T-helper 1 cell treated with Interleukin-12 subunit alpha and Interleukin-12 subunit beta and Interleukin-4 antibody, amounts not matched to agents 30 ng/mL and 1 ng/mL, for 36 hours (primary cell): ENCODE measurements at regions not wholly inside any gene's neighbourhood (a gene's known extent, or its start where the extent isn't known, plus 50 kb on each side); places are given as distances from the start of the nearest gene placed in this dataset.

Experiments used
- intact Hi-C: fragments of 100-400 bp; cut with micrococcal nuclease; formaldehyde crosslinking; loops from one replicate; pipeline ENCODE4 v1.15.1; 2024

DNA sequence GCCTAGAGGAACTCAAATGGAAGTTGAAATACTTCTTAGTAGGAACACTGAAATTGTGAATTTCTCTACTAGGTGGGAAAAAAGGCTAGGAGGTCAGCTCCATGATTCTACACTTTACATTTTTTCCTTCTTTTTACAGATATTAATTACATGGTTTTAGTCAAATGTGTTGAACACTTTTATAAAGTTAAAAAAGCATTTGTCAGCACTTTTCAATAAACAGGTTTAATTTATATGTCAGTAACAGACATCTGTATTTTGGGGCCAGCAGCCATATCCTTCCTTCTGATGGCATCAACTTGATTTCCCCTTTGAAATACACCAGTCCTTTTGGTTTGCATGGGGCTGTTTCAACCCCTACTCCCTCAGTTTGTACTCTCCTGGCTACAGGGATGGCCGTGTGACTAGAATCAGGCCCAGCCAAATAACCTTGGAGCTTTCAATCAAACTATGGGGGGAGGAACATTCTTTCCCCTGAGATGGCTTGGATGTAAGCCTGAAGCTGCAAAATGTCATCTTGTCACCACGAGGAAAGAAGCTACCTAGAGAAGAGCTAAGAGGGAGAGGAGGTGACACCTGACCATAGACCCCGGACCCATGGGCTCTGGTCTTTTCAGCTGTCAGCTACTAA lies 171.0 kb upstream of the NEBL start:
- intact Hi-C loops = no loop called here

GRCh38 chr10:21065621-21066248 lies 168.6 kb upstream of the NEBL start:
- intact Hi-C loops = no loop called here

DNA sequence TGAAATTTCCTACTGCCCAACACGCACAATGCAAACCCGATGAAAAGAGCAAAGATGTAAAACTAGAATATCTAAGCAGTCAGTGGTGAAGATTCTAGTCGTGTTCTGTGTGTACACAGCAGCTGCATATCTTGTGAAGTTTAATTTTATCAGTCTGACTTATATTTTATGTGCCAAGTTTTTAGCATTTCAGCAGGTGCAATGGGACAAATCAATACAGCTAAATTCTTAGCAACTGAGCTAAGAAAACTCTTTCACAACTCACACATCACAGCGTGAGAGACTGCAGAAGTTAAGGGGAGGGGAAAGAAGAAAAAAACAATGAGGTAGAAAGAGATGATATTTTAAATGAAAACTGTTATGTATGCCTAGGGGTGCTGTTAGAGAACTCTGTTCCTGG lies 164.9 kb upstream of the NEBL start:
- intact Hi-C loops = no loop called here

GRCh38 chr10:21061184-21061583 lies 164.1 kb upstream of the NEBL start:
- intact Hi-C loops = no loop called here

GRCh38 chr10:21060626-21061025 lies 163.5 kb upstream of the NEBL start:
- intact Hi-C loops = no loop called here

- intact Hi-C loops = no loop called here
Observed at GRCh38 chr10:21057989-21058388, 160.9 kb upstream of the NEBL start.

DNA sequence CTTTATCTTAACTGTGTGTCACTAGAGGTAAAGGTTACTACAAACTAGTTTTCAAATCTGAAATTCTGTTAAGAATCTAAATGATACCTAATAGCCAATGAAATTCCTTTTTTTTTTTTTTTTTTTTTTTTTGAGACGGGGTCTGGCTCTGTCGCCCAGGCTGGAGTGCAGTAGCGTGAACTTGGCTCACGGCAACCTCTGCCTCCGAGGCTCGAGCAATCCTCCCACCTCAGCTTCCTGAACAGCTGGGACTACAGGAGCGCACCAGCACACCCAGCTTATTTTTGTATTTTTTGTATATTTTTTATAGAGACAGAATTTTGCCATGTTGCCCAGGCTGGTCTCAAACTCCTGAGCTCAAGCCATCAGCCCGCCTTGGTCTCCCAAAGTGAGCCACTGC lies 160.3 kb upstream of the NEBL start:
- intact Hi-C loops = no loop called here

DNA sequence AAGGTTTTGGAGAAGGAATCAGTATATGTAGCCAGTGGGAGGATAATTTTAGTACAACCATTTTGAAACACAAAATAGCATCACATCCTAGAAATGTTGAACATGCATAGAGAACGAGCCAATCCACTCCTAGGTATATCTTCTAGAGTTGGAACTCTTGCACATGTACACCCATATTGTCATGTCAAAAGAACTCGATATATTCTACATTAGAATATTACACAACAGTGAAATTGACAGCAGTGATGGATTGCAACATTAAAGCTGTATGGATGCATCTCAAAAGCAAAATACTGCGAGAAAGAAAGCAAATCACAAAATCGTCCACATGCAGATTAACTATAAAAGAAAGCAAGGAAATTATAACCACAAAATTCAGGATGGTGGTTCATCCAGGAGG lies 159.3 kb upstream of the NEBL start:
- intact Hi-C loops = no loop called here

- intact Hi-C loops = no loop called here
Observed at GRCh38 chr10:21055339-21056135, 158.4 kb upstream of the NEBL start.

- intact Hi-C loops = no loop called here
Observed at GRCh38 chr10:21053953-21054690, 157.0 kb upstream of the NEBL start.

DNA sequence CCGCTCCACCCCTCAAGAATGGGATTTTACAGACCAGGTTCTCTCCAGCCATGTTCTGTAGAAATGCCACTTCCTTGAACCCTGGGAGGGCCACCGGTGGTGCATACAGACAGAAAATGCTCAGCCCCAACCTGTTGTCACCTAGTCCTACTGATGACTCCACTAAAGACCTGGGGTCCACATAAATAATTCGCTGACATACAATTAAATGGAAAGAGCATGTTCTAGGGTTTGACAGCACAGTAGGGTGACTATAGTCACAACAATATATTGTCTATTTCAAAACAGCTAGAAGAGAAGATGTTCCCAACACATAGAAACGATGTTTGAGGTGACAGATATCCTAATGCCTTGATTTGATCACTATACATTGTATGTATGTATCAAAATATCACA lies 155.6 kb upstream of the NEBL start:
- intact Hi-C loops = no loop called here

GRCh38 chr10:21052072-21052708 lies 155.1 kb upstream of the NEBL start:
- intact Hi-C loops = no loop called here

DNA sequence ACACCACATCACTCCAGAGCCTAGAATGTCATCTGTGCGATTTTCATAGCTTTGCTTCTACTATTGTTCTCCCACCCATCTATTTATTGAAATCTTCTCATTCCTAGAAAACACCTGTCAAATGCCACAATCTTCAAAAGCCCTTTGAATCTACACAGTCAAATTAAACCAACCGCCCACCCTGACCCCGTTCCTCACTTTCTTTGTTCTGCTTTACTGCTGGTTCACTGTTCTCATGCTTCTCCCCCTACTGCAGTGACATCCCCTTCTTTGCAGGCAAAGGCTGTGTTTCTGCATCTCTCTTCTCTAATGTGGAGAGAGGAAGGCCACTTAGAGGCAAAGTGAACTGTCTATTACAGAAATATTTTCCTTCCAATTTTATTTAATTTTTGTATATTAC lies 152.4 kb upstream of the NEBL start:
- intact Hi-C loops = no loop called here

DNA sequence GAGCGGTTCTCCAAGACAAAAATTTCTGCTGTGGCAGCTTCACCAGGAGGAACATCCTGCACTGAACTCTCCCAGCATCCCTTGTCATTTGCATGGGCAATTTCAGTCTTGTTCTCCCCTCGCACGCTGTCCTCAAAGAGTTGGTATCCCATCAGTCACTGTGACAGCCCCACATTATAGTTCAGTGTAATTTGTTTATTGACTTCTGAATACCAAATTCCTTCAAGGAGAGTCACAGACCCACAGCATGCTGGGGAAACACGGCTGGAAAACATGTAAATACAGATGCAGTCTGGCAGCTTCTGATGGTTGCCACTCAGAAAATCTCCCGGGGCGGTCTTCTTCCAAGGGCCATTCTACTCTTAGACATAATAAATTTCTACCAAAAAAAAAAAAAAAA lies 151.0 kb upstream of the NEBL start:
- intact Hi-C loops = no loop called here

- intact Hi-C loops = no loop called here
Observed at GRCh38 chr10:21047511-21047910, 150.4 kb upstream of the NEBL start.

- intact Hi-C loops = no loop called here
Observed at GRCh38 chr10:21047096-21047495, 150.0 kb upstream of the NEBL start.

GRCh38 chr10:21043044-21043443 lies 145.9 kb upstream of the NEBL start:
- intact Hi-C loops = no loop called here

- intact Hi-C loops = no loop called here
Observed at GRCh38 chr10:21042536-21042935, 145.4 kb upstream of the NEBL start.

- intact Hi-C loops = no loop called here
Observed at GRCh38 chr10:21041763-21042458, 144.8 kb upstream of the NEBL start.

GRCh38 chr10:21039721-21040120 lies 142.6 kb upstream of the NEBL start:
- intact Hi-C loops = no loop called here

GRCh38 chr10:21036757-21037156 lies 139.6 kb upstream of the NEBL start:
- intact Hi-C loops = no loop called here
